SK-N-SH (cell line): ENCODE measurements at regions not wholly inside any gene's neighbourhood (a gene's known extent, or its start where the extent isn't known, plus 50 kb on each side); places are given as distances from the start of the nearest gene placed in this dataset.
A peak's percentile ranks its signal among the peaks of the same experiment; 100 is the strongest.

Experiments used
- CTCF ChIA-PET: fragments of 300-600, 350-600 bp; formaldehyde crosslinking; extraction: SDS; loops from one replicate; lab custom pipeline; 2021; lab: Yijun Ruan, JAX
- POLR2A ChIA-PET: fragments of 350-600 bp; sonication (Branson Sonifier 250); formaldehyde crosslinking; extraction: SDS; loops from one replicate; lab custom pipeline; 2020; ENCODE audit warnings: antibody characterized with exemption, inconsistent platforms; lab: Yijun Ruan, JAX
- DNase-seq: peaks from one replicate; pipeline ENCODE4 v3.0.0; 2012
- H2AFZ ChIP-seq: fragments of 200-600 bp; sonication (generic); 2 replicates; pipeline ENCODE4 v1.8.1; 2016; ENCODE audit warnings: antibody characterized with exemption, mild to moderate bottlenecking, low read depth
- H3F3A ChIP-seq: fragments of 200-600 bp; sonication (generic); replicated peaks from 2 replicates; pipeline ENCODE3; 2016; ENCODE audit warnings: antibody characterized with exemption, mild to moderate bottlenecking; ENCODE audit not compliant: insufficient read depth
- H3K27ac ChIP-seq, 2 experiments: fragments of 200-500 bp in 1 of 2; fragments of 200-600 bp in 1 of 2; sonication (Bioruptor generic) in 1 of 2; sonication (generic), shearing (Covaris generic) in 1 of 2; 2 replicates each; pipeline versions ENCODE4 v1.5.1 to v1.6.1; 2014 to 2016; ENCODE audit warnings: low read depth in 2 of 2, inconsistent platforms in 1 of 2, low read length in 1 of 2, mild to moderate bottlenecking in 1 of 2, mixed read lengths in 1 of 2
- H3K27me3 ChIP-seq: fragments of 200-600 bp; sonication (generic), shearing (Covaris generic); 2 replicates; pipeline ENCODE4 v1.6.1; 2016; ENCODE audit warnings: mixed run types; ENCODE audit not compliant: insufficient read depth
- H3K36me3 ChIP-seq, 2 experiments: fragments of 200-500 bp in 1 of 2; fragments of 200-600 bp in 1 of 2; sonication (Bioruptor generic) in 1 of 2; sonication (generic) in 1 of 2; replicated peaks in 1 of 2; 2 replicates each; pipeline versions ENCODE3 to v1.5.1; 2014 to 2016; ENCODE audit warnings: low read length in 1 of 2, mild to moderate bottlenecking in 1 of 2; ENCODE audit not compliant: insufficient read depth in 2 of 2, control insufficient read depth in 1 of 2
- H3K4me1 ChIP-seq, 2 experiments: fragments of 200-500 bp in 1 of 2; fragments of 200-600 bp in 1 of 2; sonication (Bioruptor generic) in 1 of 2; sonication (generic), shearing (Covaris generic) in 1 of 2; 2 replicates each; pipeline versions ENCODE4 v1.5.1 to v1.6.1; 2014 to 2016; ENCODE audit warnings: low read depth in 1 of 2, low read length in 1 of 2, mixed run types in 1 of 2; ENCODE audit not compliant: insufficient read depth in 2 of 2, control insufficient read depth in 1 of 2
- H3K4me2 ChIP-seq: fragments of 200-600 bp; sonication (generic), shearing (Covaris generic); 2 replicates; pipeline ENCODE4 v1.6.1; 2017; ENCODE audit warnings: mixed run types
- H3K4me3 ChIP-seq, 2 experiments: fragments of 200-500 bp in 1 of 2; fragments of 200-600 bp in 1 of 2; sonication (Bioruptor generic) in 1 of 2; sonication (generic), shearing (Covaris generic) in 1 of 2; 2 replicates each; pipeline versions ENCODE4 v1.5.1 to v1.8.1; 2014 to 2016; ENCODE audit warnings: low read depth in 2 of 2, inconsistent platforms in 1 of 2, low read length in 1 of 2, mild to moderate bottlenecking in 1 of 2, mixed read lengths in 1 of 2, moderate library complexity in 1 of 2
- H3K79me2 ChIP-seq: fragments of 200-600 bp; sonication (generic); 2 replicates; pipeline ENCODE4 v1.8.1; 2017; ENCODE audit warnings: mild to moderate bottlenecking; ENCODE audit not compliant: insufficient read depth
- H3K9ac ChIP-seq: fragments of 200-600 bp; sonication (generic); 2 replicates; pipeline ENCODE4 v1.6.1; 2017; ENCODE audit warnings: mixed run types
- H3K9me2 ChIP-seq: fragments of 200-600 bp; sonication (generic); 2 replicates; pipeline ENCODE4 v1.6.1; 2017; ENCODE audit warnings: mixed run types
- H3K9me3 ChIP-seq: fragments of 200-600 bp; sonication (generic); 2 replicates; pipeline ENCODE4 v1.6.1; 2017; ENCODE audit warnings: mixed run types, mild to moderate bottlenecking, moderate library complexity
- H4K20me1 ChIP-seq: fragments of 200-600 bp; sonication (generic); 2 replicates; pipeline ENCODE4 v1.6.1; 2017; ENCODE audit warnings: mild to moderate bottlenecking, mixed run types; ENCODE audit not compliant: insufficient read depth
- ELF1 ChIP-seq: IDR thresholded peaks from 2 replicates; pipeline ENCODE4 v1.4.0; 2012
- EZH2phosphoT487 ChIP-seq: fragments of 200-600 bp; sonication (generic); IDR thresholded peaks from 2 replicates; pipeline ENCODE4 v1.6.1; 2017; ENCODE audit warnings: low read depth, mixed run types, mild to moderate bottlenecking, antibody characterized with exemption, moderate library complexity, borderline replicate concordance
- FOSL2 ChIP-seq: IDR thresholded peaks from 2 replicates; pipeline ENCODE4 v1.4.0; 2012; ENCODE audit warnings: low read depth, mild to moderate bottlenecking, moderate library complexity, borderline replicate concordance
- FOXM1 ChIP-seq: IDR thresholded peaks from 2 replicates; pipeline ENCODE4 v1.4.0; 2012; ENCODE audit warnings: low read depth, mild to moderate bottlenecking
- GATA2 ChIP-seq: sonication (generic); formaldehyde crosslinking; IDR thresholded peaks from 2 replicates; pipeline ENCODE4 v1.5.0; 2020; ENCODE audit warnings: mild to moderate bottlenecking, missing genetic modification reagents
- JUND ChIP-seq: IDR thresholded peaks from 2 replicates; pipeline ENCODE4 v1.4.0; 2012
- MEF2A ChIP-seq: IDR thresholded peaks from 2 replicates; pipeline ENCODE4 v1.4.0; 2012; ENCODE audit warnings: low read depth, borderline replicate concordance
- NFIC ChIP-seq: IDR thresholded peaks from 2 replicates; pipeline ENCODE4 v1.4.0; 2012; ENCODE audit warnings: borderline replicate concordance
- RAD21 ChIP-seq: IDR thresholded peaks from 2 replicates; pipeline ENCODE4 v1.6.1; 2012; ENCODE audit warnings: mild to moderate bottlenecking, low read length
- SIN3A ChIP-seq: IDR thresholded peaks from 2 replicates; pipeline ENCODE4 v1.6.1; 2012; ENCODE audit warnings: low read depth, mild to moderate bottlenecking, low read length, moderate library complexity, borderline replicate concordance
- SMC3 ChIP-seq: IDR thresholded peaks from 2 replicates; pipeline ENCODE4 v1.6.1; 2012; ENCODE audit warnings: low read depth, low read length, improper control_type of control experiment
- TAF1 ChIP-seq: IDR thresholded peaks from 2 replicates; pipeline ENCODE4 v1.6.1; 2012; ENCODE audit warnings: low read depth, mild to moderate bottlenecking, low read length, moderate library complexity, borderline replicate concordance
- TCF12 ChIP-seq: IDR thresholded peaks from 2 replicates; pipeline ENCODE4 v1.4.0; 2012
- WGBS: methylation state at CpG from one replicate; pipeline ENCODE4 v1.1.6; 2017; ENCODE audit warnings: low lambda C conversion rate; 5-methylcytosine and 5-hydroxymethylcytosine counted together
- TF ChIP-seq, protein P1 (sequence below): fragments of 150-350 bp; IDR thresholded peaks from 2 replicates; pipeline ENCODE4 v1.6.1; 2016; ENCODE audit warnings: mild to moderate bottlenecking, low read depth, low read length
- TF ChIP-seq, protein P2 (sequence below): fragments of 150-350 bp; IDR thresholded peaks from 2 replicates; pipeline ENCODE4 v1.6.1; 2017; ENCODE audit warnings: antibody characterized with exemption, low read length, low read depth, borderline replicate concordance
- TF ChIP-seq, protein P3 (sequence below): IDR thresholded peaks from 2 replicates; pipeline ENCODE4 v1.4.0; 2012; ENCODE audit warnings: low read depth
- TF ChIP-seq, protein P4 (sequence below): IDR thresholded peaks from 2 replicates; pipeline ENCODE4 v1.6.1; 2012; ENCODE audit warnings: mild to moderate bottlenecking, low read depth, low read length, moderate library complexity
- TF ChIP-seq, protein P5 (sequence below): IDR thresholded peaks from 2 replicates; pipeline ENCODE4; 2012
- TF ChIP-seq, protein P6 (sequence below): IDR thresholded peaks from 2 replicates; pipeline ENCODE4 v1.4.0; 2012; ENCODE audit warnings: low read depth, borderline replicate concordance

DNA sequence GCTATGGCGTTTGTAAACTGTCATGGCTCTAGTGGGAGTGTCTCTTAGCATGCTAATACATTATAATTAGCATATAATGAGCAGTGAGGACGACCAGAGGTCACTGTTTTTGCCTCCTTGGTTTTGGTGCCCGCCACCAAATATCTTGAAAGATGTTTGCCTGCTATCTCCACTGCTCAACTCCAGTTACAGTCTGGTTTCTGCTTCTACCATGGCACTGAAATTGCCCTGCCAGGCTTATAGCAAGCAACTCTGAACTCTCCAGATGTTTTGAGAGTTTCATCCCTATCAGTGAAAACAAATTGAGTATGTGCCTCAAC, 122.1 kb upstream of the SPRY4 start:
- Histone ChIP-seq H3K4me3 (no peak overlapping the region), H3F3A (peaks cover 10% of the 10 kb centered on the region), H3K4me1 (peaks cover 0 to 17% of the 10 kb centered on the region in 2 experiments; a peak in 1 of 4 replicates), H3K36me3 (no peaks in the 10 kb centered on the region), H3K79me2 (no peaks in the 10 kb centered on the region), H3K9me2 (no peaks in the 10 kb centered on the region), H3K9ac (no peak overlapping the region), H3K27me3 (no peaks in the 10 kb centered on the region), H3K9me3 (no peaks in the 10 kb centered on the region), H3K4me2 (no peak overlapping the region), H2AFZ (no peak overlapping the region), H3K27ac (peak overlapping the region; percentile 7 to 77; a peak in 3 of 4 replicates), H4K20me1 (no peaks in the 10 kb centered on the region)
- ChIA-PET POLR2A (no interaction called here), CTCF (no interaction called here)
- TF ChIP-seq JUND (no peak), TAF1 (no peak), GATA2 (no peak), RAD21 (no peak), ELF1 (no peak), FOXM1 (no peak), FOSL2 (no peak), MEF2A (no peak), EZH2phosphoT487 (no peak), NFIC (no peak), SMC3 (no peak), SIN3A (no peak), TCF12 (no peak)
- TF ChIP-seq, protein P1, sequence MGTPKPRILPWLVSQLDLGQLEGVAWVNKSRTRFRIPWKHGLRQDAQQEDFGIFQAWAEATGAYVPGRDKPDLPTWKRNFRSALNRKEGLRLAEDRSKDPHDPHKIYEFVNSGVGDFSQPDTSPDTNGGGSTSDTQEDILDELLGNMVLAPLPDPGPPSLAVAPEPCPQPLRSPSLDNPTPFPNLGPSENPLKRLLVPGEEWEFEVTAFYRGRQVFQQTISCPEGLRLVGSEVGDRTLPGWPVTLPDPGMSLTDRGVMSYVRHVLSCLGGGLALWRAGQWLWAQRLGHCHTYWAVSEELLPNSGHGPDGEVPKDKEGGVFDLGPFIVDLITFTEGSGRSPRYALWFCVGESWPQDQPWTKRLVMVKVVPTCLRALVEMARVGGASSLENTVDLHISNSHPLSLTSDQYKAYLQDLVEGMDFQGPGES = no peak
- TF ChIP-seq, protein P2, sequence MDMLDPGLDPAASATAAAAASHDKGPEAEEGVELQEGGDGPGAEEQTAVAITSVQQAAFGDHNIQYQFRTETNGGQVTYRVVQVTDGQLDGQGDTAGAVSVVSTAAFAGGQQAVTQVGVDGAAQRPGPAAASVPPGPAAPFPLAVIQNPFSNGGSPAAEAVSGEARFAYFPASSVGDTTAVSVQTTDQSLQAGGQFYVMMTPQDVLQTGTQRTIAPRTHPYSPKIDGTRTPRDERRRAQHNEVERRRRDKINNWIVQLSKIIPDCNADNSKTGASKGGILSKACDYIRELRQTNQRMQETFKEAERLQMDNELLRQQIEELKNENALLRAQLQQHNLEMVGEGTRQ = no peak
- TF ChIP-seq, protein P3, sequence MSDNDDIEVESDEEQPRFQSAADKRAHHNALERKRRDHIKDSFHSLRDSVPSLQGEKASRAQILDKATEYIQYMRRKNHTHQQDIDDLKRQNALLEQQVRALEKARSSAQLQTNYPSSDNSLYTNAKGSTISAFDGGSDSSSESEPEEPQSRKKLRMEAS = no peak
- TF ChIP-seq, protein P4, sequence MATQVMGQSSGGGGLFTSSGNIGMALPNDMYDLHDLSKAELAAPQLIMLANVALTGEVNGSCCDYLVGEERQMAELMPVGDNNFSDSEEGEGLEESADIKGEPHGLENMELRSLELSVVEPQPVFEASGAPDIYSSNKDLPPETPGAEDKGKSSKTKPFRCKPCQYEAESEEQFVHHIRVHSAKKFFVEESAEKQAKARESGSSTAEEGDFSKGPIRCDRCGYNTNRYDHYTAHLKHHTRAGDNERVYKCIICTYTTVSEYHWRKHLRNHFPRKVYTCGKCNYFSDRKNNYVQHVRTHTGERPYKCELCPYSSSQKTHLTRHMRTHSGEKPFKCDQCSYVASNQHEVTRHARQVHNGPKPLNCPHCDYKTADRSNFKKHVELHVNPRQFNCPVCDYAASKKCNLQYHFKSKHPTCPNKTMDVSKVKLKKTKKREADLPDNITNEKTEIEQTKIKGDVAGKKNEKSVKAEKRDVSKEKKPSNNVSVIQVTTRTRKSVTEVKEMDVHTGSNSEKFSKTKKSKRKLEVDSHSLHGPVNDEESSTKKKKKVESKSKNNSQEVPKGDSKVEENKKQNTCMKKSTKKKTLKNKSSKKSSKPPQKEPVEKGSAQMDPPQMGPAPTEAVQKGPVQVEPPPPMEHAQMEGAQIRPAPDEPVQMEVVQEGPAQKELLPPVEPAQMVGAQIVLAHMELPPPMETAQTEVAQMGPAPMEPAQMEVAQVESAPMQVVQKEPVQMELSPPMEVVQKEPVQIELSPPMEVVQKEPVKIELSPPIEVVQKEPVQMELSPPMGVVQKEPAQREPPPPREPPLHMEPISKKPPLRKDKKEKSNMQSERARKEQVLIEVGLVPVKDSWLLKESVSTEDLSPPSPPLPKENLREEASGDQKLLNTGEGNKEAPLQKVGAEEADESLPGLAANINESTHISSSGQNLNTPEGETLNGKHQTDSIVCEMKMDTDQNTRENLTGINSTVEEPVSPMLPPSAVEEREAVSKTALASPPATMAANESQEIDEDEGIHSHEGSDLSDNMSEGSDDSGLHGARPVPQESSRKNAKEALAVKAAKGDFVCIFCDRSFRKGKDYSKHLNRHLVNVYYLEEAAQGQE = no peak
- TF ChIP-seq, protein P5, sequence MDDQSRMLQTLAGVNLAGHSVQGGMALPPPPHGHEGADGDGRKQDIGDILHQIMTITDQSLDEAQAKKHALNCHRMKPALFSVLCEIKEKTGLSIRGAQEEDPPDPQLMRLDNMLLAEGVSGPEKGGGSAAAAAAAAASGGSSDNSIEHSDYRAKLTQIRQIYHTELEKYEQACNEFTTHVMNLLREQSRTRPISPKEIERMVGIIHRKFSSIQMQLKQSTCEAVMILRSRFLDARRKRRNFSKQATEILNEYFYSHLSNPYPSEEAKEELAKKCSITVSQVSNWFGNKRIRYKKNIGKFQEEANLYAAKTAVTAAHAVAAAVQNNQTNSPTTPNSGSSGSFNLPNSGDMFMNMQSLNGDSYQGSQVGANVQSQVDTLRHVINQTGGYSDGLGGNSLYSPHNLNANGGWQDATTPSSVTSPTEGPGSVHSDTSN = no peak
- TF ChIP-seq, protein P6, sequence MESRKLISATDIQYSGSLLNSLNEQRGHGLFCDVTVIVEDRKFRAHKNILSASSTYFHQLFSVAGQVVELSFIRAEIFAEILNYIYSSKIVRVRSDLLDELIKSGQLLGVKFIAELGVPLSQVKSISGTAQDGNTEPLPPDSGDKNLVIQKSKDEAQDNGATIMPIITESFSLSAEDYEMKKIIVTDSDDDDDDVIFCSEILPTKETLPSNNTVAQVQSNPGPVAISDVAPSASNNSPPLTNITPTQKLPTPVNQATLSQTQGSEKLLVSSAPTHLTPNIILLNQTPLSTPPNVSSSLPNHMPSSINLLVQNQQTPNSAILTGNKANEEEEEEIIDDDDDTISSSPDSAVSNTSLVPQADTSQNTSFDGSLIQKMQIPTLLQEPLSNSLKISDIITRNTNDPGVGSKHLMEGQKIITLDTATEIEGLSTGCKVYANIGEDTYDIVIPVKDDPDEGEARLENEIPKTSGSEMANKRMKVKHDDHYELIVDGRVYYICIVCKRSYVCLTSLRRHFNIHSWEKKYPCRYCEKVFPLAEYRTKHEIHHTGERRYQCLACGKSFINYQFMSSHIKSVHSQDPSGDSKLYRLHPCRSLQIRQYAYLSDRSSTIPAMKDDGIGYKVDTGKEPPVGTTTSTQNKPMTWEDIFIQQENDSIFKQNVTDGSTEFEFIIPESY = no peak
- 69% methylated on average over 3 of the region's 3 CpGs for WGBS
- no peak for DNase-seq
